Forelimb muscle (tissue), 1 donor: ENCODE measurements at regions not wholly inside any gene's neighbourhood (a gene's known extent, or its start where the extent isn't known, plus 50 kb on each side); places are given as distances from the start of the nearest gene placed in this dataset.
A peak's percentile ranks its signal among the peaks of the same experiment; 100 is the strongest.

ENCODE experiments used
- DNase-seq: peaks from one replicate; pipeline ENCODE4 v3.0.0-alpha.2; 2013; ENCODE audit warnings: low read depth

DNA sequence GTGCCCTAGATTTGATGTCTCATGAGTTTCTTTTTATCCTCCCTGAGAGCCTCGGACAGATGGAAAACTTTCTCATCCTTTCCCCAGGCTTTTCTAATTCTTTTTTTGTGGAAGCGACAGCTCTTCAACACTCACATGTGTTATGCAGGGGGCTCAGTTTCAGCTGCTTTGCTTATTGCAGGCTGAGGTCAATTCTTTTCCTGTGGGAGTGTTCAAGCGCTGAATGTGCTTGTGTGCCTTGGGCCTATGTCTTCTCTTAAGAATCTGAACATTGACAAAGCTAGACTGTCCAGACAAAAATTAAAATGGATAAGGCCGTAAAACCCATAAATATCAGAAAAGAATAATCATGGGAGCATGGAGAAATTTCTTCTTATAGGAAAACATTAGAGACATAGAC lies 125.2 kb upstream of the STEAP4 start:
- DNase-seq, result no peak

DNA sequence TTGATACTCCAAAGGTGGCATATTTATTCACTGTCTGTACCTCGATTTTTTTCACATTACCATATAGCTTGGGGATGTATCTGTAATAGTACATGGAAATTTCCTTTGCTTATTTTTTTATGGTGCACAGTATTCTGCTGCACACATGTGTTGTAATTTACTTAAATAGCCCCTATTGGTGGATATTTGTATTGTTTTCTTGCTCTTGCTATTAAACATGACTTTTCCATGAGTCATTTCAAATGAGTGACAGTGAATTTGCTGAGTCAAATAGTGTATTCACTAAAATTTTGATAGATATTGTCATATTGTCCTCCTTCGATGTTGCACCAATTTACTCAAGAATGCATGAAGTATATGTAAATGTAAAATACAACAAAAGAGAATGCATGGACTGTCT lies 122.7 kb upstream of the STEAP4 start:
- no peak for DNase-seq

- no peak for DNase-seq
Measured at GRCh38 chr7:88402529-88402928, 95.8 kb upstream of the STEAP4 start.

GRCh38 chr7:88401009-88401623 lies 94.4 kb upstream of the STEAP4 start:
- no peak for DNase-seq

DNA sequence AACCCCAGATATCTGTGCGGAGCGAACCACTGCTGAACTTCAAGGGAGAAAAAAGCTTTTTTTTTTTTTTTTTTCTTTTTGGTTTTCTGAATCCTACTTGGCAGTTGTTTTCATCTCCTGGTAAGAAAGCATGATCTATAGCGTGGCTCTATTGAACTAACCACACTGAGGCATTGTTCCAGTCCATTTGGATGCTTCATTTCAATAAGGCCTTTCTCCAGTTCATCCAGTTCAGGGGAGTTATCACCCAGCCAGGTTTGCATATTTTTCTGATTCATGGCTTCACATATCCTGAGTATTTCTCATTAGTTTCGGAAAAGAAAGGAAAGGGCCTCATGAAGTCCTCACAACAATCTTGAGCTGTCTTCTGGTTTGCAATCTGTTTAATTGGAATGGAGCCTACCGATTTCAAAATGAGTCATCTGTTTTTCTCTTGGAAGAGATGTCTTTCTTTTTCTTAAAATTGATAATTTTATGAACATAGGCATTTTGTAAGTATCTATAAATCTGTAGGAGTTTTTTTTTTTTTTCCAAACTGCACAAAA lies 93.1 kb upstream of the STEAP4 start:
- DNase-seq, result no peak

DNA sequence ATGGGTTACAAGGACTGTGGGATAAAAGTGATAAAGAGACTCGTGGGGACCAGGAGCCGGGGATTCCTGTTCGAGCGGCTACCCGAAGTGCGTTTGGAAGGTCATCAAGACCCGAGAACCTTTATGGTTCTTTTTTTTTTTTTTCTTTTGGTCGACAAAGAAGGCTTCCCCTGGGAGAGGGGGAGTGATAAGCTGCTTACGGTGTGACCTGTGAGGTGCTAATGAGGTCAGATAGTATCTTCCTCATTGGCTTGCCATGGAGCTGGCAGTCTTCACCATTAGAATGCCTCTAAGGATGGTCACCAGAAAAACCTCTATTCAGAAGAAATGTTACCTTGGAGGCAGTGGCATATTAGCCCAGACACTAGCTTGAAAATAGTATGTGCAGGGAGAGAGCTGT lies 92.3 kb upstream of the STEAP4 start:
- no peak for DNase-seq

- DNase-seq, result peak; percentile 35
Measured at GRCh38 chr7:88398459-88398858, 91.8 kb upstream of the STEAP4 start.

DNA sequence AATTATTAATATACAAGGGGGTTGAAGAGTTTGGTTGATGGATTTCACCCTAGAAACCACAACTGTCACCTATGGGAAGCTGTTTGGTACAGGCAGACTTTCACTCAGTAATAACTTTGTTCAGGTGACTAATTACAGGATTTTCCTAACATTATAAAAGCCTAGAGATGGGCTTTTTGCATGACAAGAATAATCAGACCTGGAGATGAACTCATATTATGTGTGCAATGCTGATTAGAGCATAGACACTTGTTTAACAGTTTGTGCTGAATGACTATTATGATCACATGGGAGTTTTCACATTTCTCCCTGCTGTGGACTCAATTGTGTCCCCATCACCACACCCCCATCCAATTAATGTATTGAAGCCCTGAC lies 90.2 kb upstream of the STEAP4 start:
- DNase-seq, result no peak

GRCh38 chr7:88396295-88396947 lies 89.7 kb upstream of the STEAP4 start:
- DNase-seq, result no peak

- DNase-seq, result no peak
Measured at GRCh38 chr7:88395715-88396114, 89.0 kb upstream of the STEAP4 start.

DNA sequence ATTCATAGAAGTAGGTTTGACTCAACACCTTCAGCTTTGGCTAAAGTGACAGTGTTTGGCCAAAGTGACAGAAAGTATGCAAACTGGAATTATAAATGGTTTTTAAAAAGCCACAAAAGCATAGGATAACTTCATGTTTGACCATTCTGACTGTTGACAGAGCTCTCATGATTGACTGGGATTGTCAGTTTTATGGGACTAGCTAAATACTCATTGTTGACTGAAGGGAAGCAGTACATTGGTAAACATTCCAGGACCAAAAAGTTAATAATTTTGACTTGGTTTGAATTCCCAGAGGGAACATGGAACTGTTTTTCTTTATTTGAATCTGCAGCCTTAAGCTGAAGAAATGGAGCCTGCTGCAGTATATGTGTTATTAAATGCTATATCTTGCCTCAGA lies 84.6 kb upstream of the STEAP4 start:
- no peak for DNase-seq

DNA sequence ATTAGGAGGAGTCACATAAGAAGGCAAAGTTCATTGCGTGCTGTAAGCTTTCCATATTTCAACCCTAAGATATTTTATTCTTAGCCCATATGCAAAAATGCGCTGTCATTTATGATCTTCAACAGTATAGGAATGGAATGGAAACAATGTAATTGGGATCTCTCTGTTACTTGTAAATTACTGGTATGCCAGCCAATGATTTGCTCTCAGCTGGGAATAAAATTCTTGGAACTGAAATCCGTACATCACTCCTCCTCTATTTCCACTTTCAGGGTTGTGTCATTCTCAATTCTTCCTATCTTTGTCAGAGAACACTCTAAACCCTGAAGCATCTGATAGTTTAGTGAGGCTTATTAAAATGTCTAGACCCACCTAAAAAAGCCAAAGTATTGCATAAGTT lies 80.7 kb upstream of the STEAP4 start:
- DNase-seq, result no peak

DNA sequence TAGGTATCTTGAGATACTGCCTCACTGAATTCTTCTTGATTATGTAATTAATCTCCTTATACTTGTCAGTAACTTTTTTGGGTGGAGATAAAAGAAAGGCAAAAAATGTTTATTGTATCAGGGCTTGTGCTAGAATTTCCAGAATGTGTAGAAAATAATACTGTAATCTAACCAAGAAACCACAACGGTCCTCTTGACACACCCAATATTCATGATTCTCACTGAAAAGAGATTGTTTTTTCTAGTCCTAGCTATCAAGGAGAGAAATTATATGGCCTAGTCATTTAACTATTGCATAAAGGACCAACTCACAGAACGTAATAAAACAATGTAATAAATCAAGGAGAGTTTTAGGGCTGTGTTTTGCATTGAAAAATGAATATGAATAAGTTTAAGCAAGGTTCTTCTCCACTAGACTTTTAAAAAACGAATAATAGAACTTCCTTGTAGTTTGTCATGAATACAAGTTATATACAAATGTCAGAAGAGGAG lies 80.0 kb upstream of the STEAP4 start:
- DNase-seq, result no peak

DNA sequence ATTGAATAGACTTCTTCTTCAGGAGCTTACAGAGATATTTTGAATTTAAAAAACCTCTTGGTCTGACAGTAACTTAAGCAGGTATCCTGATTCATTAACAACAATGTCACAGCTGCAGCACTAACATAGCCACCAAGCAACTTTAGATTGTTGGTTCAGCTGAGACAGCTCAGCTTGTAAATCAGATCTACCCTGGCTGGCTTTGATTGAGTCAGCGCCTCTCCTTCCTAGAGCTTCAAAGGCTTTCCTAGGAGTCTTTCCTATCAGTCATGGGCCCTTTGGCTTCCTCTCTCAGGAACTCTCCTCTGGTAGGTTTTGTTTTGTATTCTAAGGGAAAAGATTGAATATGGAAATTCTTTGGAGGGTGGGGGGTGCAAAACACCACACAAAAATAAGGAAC lies 70.7 kb upstream of the STEAP4 start:
- DNase-seq, result no peak

- DNase-seq, result no peak
Measured at GRCh38 chr7:88368686-88369085, 62.0 kb upstream of the STEAP4 start.

GRCh38 chr7:88366845-88367244 lies 60.2 kb upstream of the STEAP4 start:
- DNase-seq, result no peak

- no peak for DNase-seq
Measured at GRCh38 chr7:88363869-88364268, 57.2 kb upstream of the STEAP4 start.

DNA sequence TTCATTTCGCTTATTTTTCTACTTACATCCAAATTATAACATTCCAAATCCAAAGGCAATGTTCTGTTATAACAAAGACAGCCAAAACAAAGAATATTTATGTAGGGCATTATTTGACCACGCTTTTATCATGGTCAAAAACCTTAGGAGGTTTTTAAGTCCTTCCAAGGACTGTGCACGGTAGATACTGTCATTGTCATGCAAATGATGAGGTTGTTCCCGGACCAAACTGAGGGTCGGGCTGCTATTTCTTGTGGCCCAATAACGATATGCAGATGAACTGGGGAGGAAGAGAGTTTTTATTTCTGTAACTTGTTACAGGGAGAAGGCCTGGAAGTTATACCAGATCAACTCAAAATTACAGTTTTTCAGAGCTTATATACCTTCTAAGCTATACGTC lies 56.6 kb upstream of the STEAP4 start:
- no peak for DNase-seq

DNA sequence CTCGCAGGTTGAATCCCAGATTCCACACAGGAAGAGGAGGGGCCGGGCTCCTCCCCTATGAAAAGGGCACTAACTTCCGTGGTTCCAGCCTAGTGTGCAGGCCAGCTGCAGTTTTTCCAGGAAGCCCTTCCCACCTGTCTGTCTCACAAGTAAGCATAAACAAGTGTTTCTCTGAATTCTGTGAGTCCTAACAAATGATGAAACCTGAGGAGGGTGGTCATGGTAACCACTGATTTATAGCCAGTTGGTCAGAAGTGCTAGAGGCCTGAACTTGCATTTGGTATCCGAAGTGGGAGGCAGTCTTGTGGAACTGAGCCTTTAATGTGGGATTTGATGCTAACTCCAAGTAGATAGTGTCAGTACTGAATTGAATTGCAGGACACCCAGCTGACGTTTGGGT lies 54.7 kb upstream of the STEAP4 start:
- no peak for DNase-seq

DNA sequence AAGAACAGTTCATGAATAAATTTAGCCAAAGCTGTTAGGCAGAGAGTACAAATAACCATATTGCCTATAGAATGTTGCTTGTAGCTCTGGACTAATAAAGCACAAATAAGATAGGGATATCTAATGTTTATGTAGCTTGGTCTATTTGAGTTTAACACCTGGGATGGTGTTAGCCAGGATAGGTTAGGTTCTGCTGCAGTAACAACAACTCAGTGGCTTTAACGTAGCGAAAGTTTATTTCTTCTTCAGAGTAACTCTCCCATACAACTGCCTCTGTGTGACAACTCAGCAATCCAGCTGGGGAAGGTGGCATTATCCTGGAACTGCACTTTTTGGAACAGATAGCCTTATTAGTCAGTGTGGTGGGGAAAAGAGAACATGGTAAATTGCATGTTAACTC lies 52.2 kb upstream of the STEAP4 start:
- no peak for DNase-seq

DNA sequence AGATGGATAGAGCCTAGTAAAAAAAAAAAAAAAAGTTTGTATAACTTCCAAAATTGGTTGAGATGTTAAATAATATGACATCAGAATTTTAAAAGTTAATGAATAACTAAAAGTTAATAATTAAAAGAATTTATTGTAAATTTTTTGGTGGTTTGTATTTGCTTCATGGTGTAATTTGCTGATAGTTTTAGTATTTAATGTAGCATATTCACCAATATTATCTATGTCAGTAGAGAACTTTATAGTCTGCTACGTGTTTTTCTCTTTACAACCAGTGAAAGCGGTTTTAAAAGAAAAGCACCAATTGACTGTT lies 51.8 kb upstream of the STEAP4 start:
- DNase-seq, result no peak

- DNase-seq, result no peak
Measured at GRCh38 chr7:88357781-88358525, 51.3 kb upstream of the STEAP4 start.

GRCh38 chr7:88357294-88357693 lies 50.6 kb upstream of the STEAP4 start:
- no peak for DNase-seq
